ENCODE measurements at regions not wholly inside any gene's neighbourhood (a gene's known extent, or its start where the extent isn't known, plus 50 kb on each side); places are given as distances from the start of the nearest gene placed in this dataset.

- no peak overlapping the region for H2BK12ac ChIP-seq (ENCODE audit: insufficient read length, low read depth, low read length)
- no peak overlapping the region for H3K4me2 ChIP-seq (ENCODE audit: insufficient read depth, insufficient read length, low read length)
- H2AFZ ChIP-seq (ENCODE audit: low read length): no peak overlapping the region
- H3K27me3 ChIP-seq (ENCODE audit: insufficient read depth, low read length): no peaks in the 10 kb centered on the region
- H3K4ac ChIP-seq (ENCODE audit: low read depth, low read length): no peak overlapping the region
- H4K8ac ChIP-seq (replicated peaks; ENCODE audit: insufficient read length, low read depth, low read length): no peak overlapping the region
- H4K91ac ChIP-seq (ENCODE audit: insufficient read length, low read depth, low read length): no peak overlapping the region
- no CpG with 5 or more reads among the region's 1 CpG for WGBS (ENCODE audit: extremely low coverage, insufficient read length, low lambda C conversion rate)
- H3K36me3 Mint-ChIP-seq (ENCODE audit: insufficient read depth in 1 of 3, low read depth in 3 of 3): peaks cover 0 to 13% (median 8%) of the 10 kb centered on the region in 3 experiments; a peak in 6 of 7 replicates
- no peaks in the 10 kb centered on the region for H4K20me1 ChIP-seq (ENCODE audit: control insufficient read depth, insufficient read depth, insufficient read length)
- H2AK5ac ChIP-seq (ENCODE audit: insufficient read length, low read length): no peak overlapping the region
- no peaks in the 10 kb centered on the region for H3K79me2 ChIP-seq (ENCODE audit: insufficient read depth, low read length)
- no peaks in the 10 kb centered on the region for H3K4me1 Mint-ChIP-seq
- no peak overlapping the region for H3K56ac ChIP-seq (ENCODE audit: insufficient read length, low read depth, low read length)
- peaks cover under 1% of the 10 kb centered on the region for H3K9me3 ChIP-seq (ENCODE audit: control insufficient read depth, low read depth, low read length)
- no peak overlapping the region for H3K27ac Mint-ChIP-seq
- no peak overlapping the region for H2BK20ac ChIP-seq (ENCODE audit: low read depth, low read length, poor library complexity, severe bottlenecking)
- H3K23me2 ChIP-seq (ENCODE audit: insufficient read length, low read depth, low read length, poor library complexity, severe bottlenecking): no peaks in the 10 kb centered on the region
- no peak overlapping the region for H3K27ac ChIP-seq (ENCODE audit: insufficient read length, low read depth, low read length)
- no peak overlapping the region for H3K23ac ChIP-seq (ENCODE audit: insufficient read length, low read depth, low read length)
- H2BK15ac ChIP-seq (ENCODE audit: low read depth, low read length): no peak overlapping the region
- H3K27me3 Mint-ChIP-seq (ENCODE audit: low read depth): no peaks in the 10 kb centered on the region; the same call in 1 of the 2 replicates
- H3K9ac ChIP-seq (ENCODE audit: extremely low read depth, insufficient read length, low read length): no peak overlapping the region
- no peak overlapping the region for H3K4me3 Mint-ChIP-seq
- no peak overlapping the region for H2BK5ac ChIP-seq (ENCODE audit: insufficient read length, low read length)
- H3K14ac ChIP-seq (ENCODE audit: insufficient read depth, low read length): no peak overlapping the region
- H2BK120ac ChIP-seq (ENCODE audit: low read depth, low read length, poor library complexity, severe bottlenecking): no peak overlapping the region
- no peaks in the 10 kb centered on the region for H3K4me1 ChIP-seq (ENCODE audit: insufficient read depth, low read length)
- DNase-seq: no peak
- no peaks in the 10 kb centered on the region for H3K79me1 ChIP-seq (ENCODE audit: insufficient read depth, low read depth, low read length, poor library complexity, severe bottlenecking)
- no peak overlapping the region for H4K5ac ChIP-seq (ENCODE audit: insufficient read length, low read depth, low read length)
- no peak overlapping the region for H3T11ph ChIP-seq (ENCODE audit: low read length)
- TF ChIP-seq CTCF (conservative IDR thresholded peaks at IDR 0.05): no peak
- H3K9me3 Mint-ChIP-seq: peaks cover 20% of the 10 kb centered on the region in 2 experiments
- H3K18ac ChIP-seq (ENCODE audit: insufficient read length, low read depth, low read length): no peak overlapping the region
These were observed 464.0 kb downstream of the TRIB2 start for GRCh38 chr2:13180729-13181128.
